ENCODE measurements at regions not wholly inside any gene's neighbourhood (a gene's known extent, or its start where the extent isn't known, plus 50 kb on each side); places are given as distances from the start of the nearest gene placed in this dataset.

DNA sequence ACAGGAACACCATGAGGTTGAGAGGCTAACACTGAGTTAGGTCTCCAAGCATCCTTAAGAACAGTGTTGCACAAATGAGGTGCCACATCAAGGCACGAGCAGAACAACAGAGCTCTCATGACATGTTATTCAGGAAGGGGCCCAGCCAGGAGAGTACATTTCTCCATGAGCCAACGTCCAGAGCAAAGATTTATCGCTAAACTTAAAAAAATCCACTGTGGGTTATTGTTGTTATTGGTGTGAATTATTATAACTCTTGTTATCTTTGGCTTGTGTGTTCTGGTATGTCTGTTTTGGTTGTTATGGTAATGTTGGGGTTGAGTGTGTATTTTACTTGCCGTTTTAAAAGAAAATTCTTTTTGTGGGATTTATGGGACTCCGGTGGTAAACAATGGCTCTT lies 68.9 kb upstream of the MSI2 start:
- H3K9me3 ChIP-seq (replicated peaks; ENCODE audit: control insufficient read depth, insufficient read depth, low read depth, low read length): no peaks in the 10 kb centered on the region
- H3K27me3 ChIP-seq (ENCODE audit: control insufficient read depth in 2 of 2, insufficient read depth in 2 of 2, low read length in 2 of 2): peaks cover 41% of the 10 kb centered on the region in 2 experiments
- no peak overlapping the region for H3K4me2 ChIP-seq (ENCODE audit: insufficient read depth, low read length)
- H2AFZ ChIP-seq (ENCODE audit: low read depth, low read length): no peak overlapping the region
- POLR2A ChIA-PET: no interaction called here
- CTCF ChIA-PET (ENCODE audit: low intra/inter-chr PET ratio): no interaction called here
- no peak for TF ChIP-seq CCNT2 (IDR thresholded peaks at IDR 0.05; ENCODE audit: borderline replicate concordance, extremely low read depth, insufficient read length, low read depth, low read length)
- no peak for TF ChIP-seq JUNB (CRISPR knock-in tag; conservative IDR thresholded peaks at IDR 0.05)
- no peak for TF ChIP-seq RHOXF2B (CRISPR knock-in tag; conservative IDR thresholded peaks at IDR 0.05)
- no peak for TF ChIP-seq ZNF232 (CRISPR knock-in tag; IDR thresholded peaks at IDR 0.05)
- no peak for TF ChIP-seq KDM5B (IDR thresholded peaks at IDR 0.05; ENCODE audit: insufficient replicate concordance, low read depth, low read length)
- TF ChIP-seq NFXL1 (CRISPR knock-in tag; IDR thresholded peaks at IDR 0.05): no peak
- no peak for TF ChIP-seq MNT (conservative IDR thresholded peaks at IDR 0.05)
- no peak for TF ChIP-seq FOXJ2 (tag; IDR thresholded peaks at IDR 0.05)
- no peak for TF ChIP-seq TFAM (CRISPR knock-in tag; conservative IDR thresholded peaks at IDR 0.05)
- TF ChIP-seq RBM14 (IDR thresholded peaks at IDR 0.05; ENCODE audit: borderline replicate concordance, insufficient read depth, low read depth, low read length): no peak
- TF ChIP-seq SREBF1 (IDR thresholded peaks at IDR 0.05; ENCODE audit: borderline replicate concordance, low read depth, low read length): no peak
- no peak for TF ChIP-seq BRF1 (IDR thresholded peaks at IDR 0.05; ENCODE audit: borderline replicate concordance, extremely low read depth, insufficient read length)
- TF ChIP-seq NR2C2 (CRISPR knock-in tag; IDR thresholded peaks at IDR 0.05): no peak
- no peak for TF ChIP-seq NR2C2 (tag; IDR thresholded peaks at IDR 0.05)
- no peak for TF ChIP-seq ZNF347 (CRISPR knock-in tag; IDR thresholded peaks at IDR 0.05; ENCODE audit: low read depth)
- no peaks in the 10 kb centered on the region for H4K20me1 ChIP-seq (replicated peaks; ENCODE audit: control insufficient read depth, insufficient read depth, low read length)
- H3K4me1 ChIP-seq (replicated peaks in 1 of 2; ENCODE audit: control insufficient read depth in 2 of 2, insufficient read depth in 2 of 2, low read length in 2 of 2): no peaks in the 10 kb centered on the region
- in situ Hi-C loops (cut with MboI): no loop called here
- H3K27ac ChIP-seq (ENCODE audit: extremely low read depth, low read depth, low read length): no peak overlapping the region
- ATAC-seq: no peak
- no peak overlapping the region for H3K9ac ChIP-seq (ENCODE audit: insufficient read depth in 1 of 2, low read depth in 2 of 2, low read length in 2 of 2)
- 0% methylated on average over 5 of the region's 5 CpGs for WGBS (ENCODE audit: insufficient coverage, low coverage, missing lambda C conversion rate)
- H3K4me3 ChIP-seq: no peak overlapping the region
- intact Hi-C loops (cut with micrococcal nuclease): no loop called here
- no peaks in the 10 kb centered on the region for H3K79me2 ChIP-seq (ENCODE audit: control insufficient read depth, insufficient read depth, low read length)
- no peak for DNase-seq (ENCODE audit: extremely low read depth in 1 of 4, low spot score in 3 of 4)
- no peaks in the 10 kb centered on the region for H3K36me3 ChIP-seq (ENCODE audit: control insufficient read depth, insufficient read depth, low read length)
- FAIRE-seq: no peak
- no TSS peak for BruUV-seq (replicated peaks)
- H3K9me1 ChIP-seq (ENCODE audit: control insufficient read depth, insufficient read depth, low read length): no peaks in the 10 kb centered on the region

Data from K562 (cell line).